ENCODE measurements at regions not wholly inside any gene's neighbourhood (a gene's known extent, or its start where the extent isn't known, plus 50 kb on each side); places are given as distances from the start of the nearest gene placed in this dataset.

DNA sequence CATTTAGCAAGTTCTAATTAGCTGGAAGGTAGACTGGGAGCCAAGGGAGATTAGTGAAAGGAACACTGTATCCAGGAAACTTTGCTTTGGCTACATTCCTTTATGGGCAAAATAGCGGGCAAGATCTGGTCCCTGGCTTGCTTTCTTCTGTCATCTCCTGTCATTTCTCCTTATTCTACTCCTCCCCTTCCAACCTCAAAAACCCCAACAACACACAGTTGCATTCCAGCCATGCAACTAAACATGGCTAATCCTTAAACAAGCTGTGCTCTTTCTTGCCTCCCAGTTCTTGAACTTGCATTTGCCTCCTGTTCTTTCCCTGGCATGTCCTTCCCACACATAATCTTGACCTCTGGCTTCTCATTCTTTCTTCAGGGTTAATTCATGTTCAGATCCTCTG is 59.5 kb upstream of the CDCA7L start:
- DNase-seq = no peak

DNA sequence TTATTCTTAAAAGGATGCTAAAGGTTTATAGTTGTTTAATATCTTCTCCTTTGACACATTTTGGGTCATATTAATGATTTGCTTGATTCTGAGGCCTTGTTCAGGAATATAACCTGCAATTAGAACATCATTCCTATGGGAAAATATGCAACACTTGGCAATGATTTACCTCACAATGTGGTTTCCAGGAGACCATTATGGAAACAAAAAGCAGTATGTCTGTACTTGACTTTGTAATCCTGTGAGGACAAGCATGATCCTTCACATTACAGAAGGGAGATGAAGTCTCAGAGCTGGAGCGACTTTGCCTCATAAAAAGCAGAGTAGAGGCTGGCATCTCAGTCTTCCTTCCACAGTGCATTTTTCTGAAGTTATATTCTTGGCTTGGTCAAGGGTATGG is 57.0 kb upstream of the CDCA7L start:
- DNase-seq = no peak

DNA sequence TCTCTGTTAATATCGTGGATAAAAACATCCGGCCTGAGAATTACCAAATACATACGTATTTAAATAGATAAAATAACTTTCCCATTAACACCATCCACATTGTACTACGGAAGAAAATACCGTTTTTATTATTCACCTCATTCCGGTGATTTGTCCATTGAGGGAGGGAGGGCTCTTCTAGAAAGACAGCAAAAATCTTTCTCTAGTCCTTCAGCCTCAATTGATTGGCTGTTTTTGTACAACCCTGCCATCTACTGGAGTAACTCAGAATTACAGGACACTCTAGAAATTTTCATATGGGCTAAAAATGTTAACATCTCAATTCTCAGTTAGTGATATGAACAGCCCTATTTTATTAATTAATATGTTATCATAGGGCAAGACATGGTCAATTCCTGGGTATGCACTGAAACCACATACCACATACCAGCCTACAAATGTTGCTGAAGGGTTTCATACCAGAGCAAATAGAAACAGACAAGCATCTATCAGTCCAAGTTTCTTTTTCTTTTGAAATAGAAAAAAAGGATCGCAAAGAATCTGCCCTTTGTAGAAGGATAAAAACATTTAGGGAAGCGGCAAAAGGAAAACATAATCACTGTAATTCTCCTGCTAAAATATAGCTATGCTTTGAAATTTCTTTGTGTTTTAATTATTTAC is 55.8 kb upstream of the CDCA7L start:
- peak; percentile 56 to 70 (median 68) for DNase-seq

DNA sequence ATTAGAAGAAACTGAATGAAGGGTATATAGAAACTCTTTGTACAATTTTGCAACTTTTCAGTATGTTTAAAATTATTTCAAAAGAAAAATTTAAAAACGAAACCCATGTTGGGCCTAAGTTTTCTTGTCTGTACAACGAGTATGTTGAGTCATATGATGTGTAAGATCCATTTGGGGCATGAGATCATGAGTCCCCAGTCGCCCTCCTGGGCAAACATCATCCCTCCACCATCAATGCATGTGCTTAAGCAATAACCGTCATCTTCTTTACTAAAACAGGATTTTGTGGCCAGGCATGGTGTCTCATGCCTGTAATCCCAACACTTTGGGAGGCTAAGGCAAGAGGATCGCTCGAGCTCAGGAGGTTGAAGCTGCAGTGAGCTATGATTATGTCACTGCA is 54.2 kb upstream of the CDCA7L start:
- no peak for DNase-seq

DNA sequence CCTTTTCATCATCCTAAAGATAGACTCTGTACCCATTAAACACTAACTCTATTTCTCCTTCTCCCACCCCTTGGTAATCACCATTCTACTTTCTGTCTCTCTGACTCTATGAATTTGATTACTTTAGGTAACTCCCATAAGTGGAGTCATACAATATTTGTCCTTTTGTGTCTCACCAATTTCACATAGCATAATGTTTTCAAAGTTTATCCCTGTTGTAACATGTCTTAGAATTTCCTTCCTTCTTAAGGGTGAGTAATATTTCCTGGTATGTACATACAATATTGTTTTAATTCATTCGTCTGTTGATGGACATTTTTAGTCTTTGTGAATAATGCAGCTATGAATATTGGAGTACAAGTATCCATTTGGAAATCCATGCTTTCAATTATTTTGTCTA is 50.9 kb upstream of the CDCA7L start:
- DNase-seq = no peak
